Natural killer cell (primary cell): ENCODE measurements at regions not wholly inside any gene's neighbourhood (a gene's known extent, or its start where the extent isn't known, plus 50 kb on each side); places are given as distances from the start of the nearest gene placed in this dataset.

Experiments used
- ATAC-seq, 3 donors: fragments of 150-1000 bp in 2 of 3; fragments of 200-7000 bp in 1 of 3; cut with Tn5 transposase; 1 replicate in 1 of 3; 2 replicates in 2 of 3; pipeline ENCODE4 v1.10.0; 2021; ENCODE audit warnings: mild to moderate bottlenecking in 2 of 3, moderate library complexity in 2 of 3
- DNase-seq, 2 donors: peaks; one replicate each; pipeline versions ENCODE4 v3.0.0 to v3.0.0-alpha.2; 2013 to 2021; ENCODE audit warnings: mixed read lengths in 1 of 2
- H3K27ac ChIP-seq: one replicate; pipeline ENCODE4 v1.5.1; 2013; ENCODE audit warnings: mild to moderate bottlenecking, low read length
- H3K27me3 ChIP-seq: one replicate; pipeline ENCODE4 v1.6.1; 2013; ENCODE audit warnings: low read length; ENCODE audit not compliant: control insufficient read depth, insufficient read depth
- H3K36me3 ChIP-seq: one replicate; pipeline ENCODE4 v1.6.1; 2013; ENCODE audit warnings: low read length; ENCODE audit not compliant: control insufficient read depth, insufficient read depth
- H3K4me1 ChIP-seq: one replicate; pipeline ENCODE4 v1.6.1; 2013; ENCODE audit warnings: low read length; ENCODE audit not compliant: control insufficient read depth, insufficient read depth
- H3K4me3 ChIP-seq: one replicate; pipeline ENCODE4 v1.5.1; 2013; ENCODE audit warnings: low read length
- H3K9me3 ChIP-seq: one replicate; pipeline ENCODE4 v1.6.1; 2013; ENCODE audit warnings: low read length; ENCODE audit not compliant: control insufficient read depth, insufficient read depth
- H3K27ac Mint-ChIP-seq, 2 donors: one replicate each; pipeline ENCODE4 v1.8.0; 2022; ENCODE audit warnings: mild to moderate bottlenecking in 2 of 2, mixed read lengths in 2 of 2, moderate library complexity in 1 of 2
- H3K27me3 Mint-ChIP-seq, 2 donors: one replicate each; pipeline ENCODE4 v1.8.0; 2022; ENCODE audit warnings: low read depth in 2 of 2, mixed read lengths in 2 of 2
- H3K36me3 Mint-ChIP-seq: one replicate; pipeline ENCODE4 v1.8.0; 2022; ENCODE audit warnings: mixed read lengths
- H3K4me1 Mint-ChIP-seq, 2 donors: one replicate each; pipeline ENCODE4 v1.8.0; 2022; ENCODE audit warnings: mixed read lengths in 2 of 2
- H3K4me3 Mint-ChIP-seq: one replicate; pipeline ENCODE4 v1.8.0; 2022; ENCODE audit warnings: mild to moderate bottlenecking, moderate library complexity, mixed read lengths
- H3K9me3 Mint-ChIP-seq, 2 donors: one replicate each; pipeline ENCODE4 v1.8.0; 2022; ENCODE audit warnings: mixed read lengths in 2 of 2
- CTCF ChIP-seq: fragments of 200-600 bp; IDR thresholded peaks from one replicate; pipeline ENCODE4 v1.8.0; 2022; ENCODE audit warnings: antibody characterized with exemption
- WGBS: methylation state at CpG from one replicate; pipeline ENCODE4 v1.1.7; 2013; ENCODE audit warnings: missing lambda C conversion rate; ENCODE audit not compliant: insufficient coverage; 5-methylcytosine and 5-hydroxymethylcytosine counted together
- intact Hi-C: fragments of 100-400 bp; cut with micrococcal nuclease; formaldehyde crosslinking; loops from one replicate; pipeline ENCODE4 v1.14.2; 2022

GRCh38 chr21:20943561-20943997 lies 54.6 kb upstream of the NCAM2 start:
- H3K36me3 Mint-ChIP-seq, result peaks cover 8% of the 10 kb centered on the region
- WGBS, result 76% methylated on average over 4 of the region's 5 CpGs
- ATAC-seq, result no peak
- intact Hi-C loops, result no loop called here
- no peak for TF ChIP-seq CTCF
- no peaks in the 10 kb centered on the region for H3K27me3 ChIP-seq
- DNase-seq, result no peak
- H3K27ac ChIP-seq, result no peak overlapping the region
- no peak overlapping the region for H3K4me3 ChIP-seq
- no peaks in the 10 kb centered on the region for H3K36me3 ChIP-seq
- H3K4me3 Mint-ChIP-seq, result no peak overlapping the region
- H3K27me3 Mint-ChIP-seq, result no peaks in the 10 kb centered on the region
- peaks cover 12 to 13% of the 10 kb centered on the region in 2 donors for H3K9me3 Mint-ChIP-seq
- H3K9me3 ChIP-seq, result no peaks in the 10 kb centered on the region
- H3K27ac Mint-ChIP-seq, result no peak overlapping the region
- no peaks in the 10 kb centered on the region for H3K4me1 Mint-ChIP-seq
- no peaks in the 10 kb centered on the region for H3K4me1 ChIP-seq

GRCh38 chr21:20944139-20944538 lies 54.1 kb upstream of the NCAM2 start:
- no peak overlapping the region for H3K27ac Mint-ChIP-seq
- TF ChIP-seq CTCF, result no peak
- Histone ChIP-seq H3K9me3 (no peaks in the 10 kb centered on the region), H3K27me3 (no peaks in the 10 kb centered on the region), H3K36me3 (no peaks in the 10 kb centered on the region), H3K27ac (no peak overlapping the region), H3K4me1 (no peaks in the 10 kb centered on the region), H3K4me3 (no peak overlapping the region)
- H3K4me3 Mint-ChIP-seq, result no peak overlapping the region
- intact Hi-C loops, result no loop called here
- peaks cover 8% of the 10 kb centered on the region for H3K36me3 Mint-ChIP-seq
- no peaks in the 10 kb centered on the region for H3K4me1 Mint-ChIP-seq
- ATAC-seq (no peak), DNase-seq (no peak)
- peaks cover 10 to 13% of the 10 kb centered on the region in 2 donors for H3K9me3 Mint-ChIP-seq
- no peaks in the 10 kb centered on the region for H3K27me3 Mint-ChIP-seq

- 75% methylated on average over 5 of the region's 5 CpGs for WGBS
- H3K4me3 Mint-ChIP-seq, result no peak overlapping the region
- H3K4me3 ChIP-seq, result no peak overlapping the region
- H3K27ac Mint-ChIP-seq, result no peak overlapping the region
- H3K27me3 Mint-ChIP-seq, result no peaks in the 10 kb centered on the region
- intact Hi-C loops, result no loop called here
- no peaks in the 10 kb centered on the region for H3K36me3 ChIP-seq
- H3K4me1 Mint-ChIP-seq, result no peaks in the 10 kb centered on the region
- DNase-seq, result no peak
- peaks cover 8% of the 10 kb centered on the region for H3K36me3 Mint-ChIP-seq
- ATAC-seq, result no peak
- H3K27ac ChIP-seq, result no peak overlapping the region
- H3K9me3 ChIP-seq, result no peaks in the 10 kb centered on the region
- TF ChIP-seq CTCF, result no peak
- H3K9me3 Mint-ChIP-seq, result peaks cover 7 to 12% of the 10 kb centered on the region in 2 donors
- no peaks in the 10 kb centered on the region for H3K27me3 ChIP-seq
- no peaks in the 10 kb centered on the region for H3K4me1 ChIP-seq
Observed at GRCh38 chr21:20946701-20947100, 51.5 kb upstream of the NCAM2 start.
